GM18511 (cell line): ENCODE measurements at regions not wholly inside any gene's neighbourhood (a gene's known extent, or its start where the extent isn't known, plus 50 kb on each side); places are given as distances from the start of the nearest gene placed in this dataset.
"Not testable (repeated sequence)": the region's sequence is repeated elsewhere in the genome, so short reads cannot be mapped to it uniquely, and the experiment has no call there.

Experiments used
- ATAC-seq: cut with Tn5 transposase; IDR thresholded peaks from one replicate; pipeline ENCODE4 v1.9.1; 2021; ENCODE audit warnings: mild to moderate bottlenecking, moderate library complexity; ENCODE audit not compliant: unreplicated experiment

DNA sequence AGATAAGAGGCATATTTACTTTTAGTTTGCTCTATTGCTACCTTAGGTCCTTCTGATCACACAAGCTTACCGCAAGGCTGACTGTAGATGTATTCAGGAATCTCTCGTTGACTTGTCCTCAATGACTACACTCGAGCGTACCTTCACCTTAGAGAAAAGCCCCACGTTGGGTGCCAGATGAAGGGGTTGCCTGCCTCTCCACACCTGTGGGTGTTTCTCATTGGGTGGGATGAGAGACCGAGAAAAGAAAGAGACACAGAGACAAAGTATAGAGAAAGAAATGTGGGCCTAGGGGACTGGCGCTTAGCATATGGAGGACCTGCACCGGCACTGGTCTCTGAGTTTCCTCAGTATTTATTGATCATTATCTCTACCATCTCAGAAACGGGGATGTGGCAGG lies 51.8 kb downstream of the ASCL4 start:
- ATAC-seq, result no peak

DNA sequence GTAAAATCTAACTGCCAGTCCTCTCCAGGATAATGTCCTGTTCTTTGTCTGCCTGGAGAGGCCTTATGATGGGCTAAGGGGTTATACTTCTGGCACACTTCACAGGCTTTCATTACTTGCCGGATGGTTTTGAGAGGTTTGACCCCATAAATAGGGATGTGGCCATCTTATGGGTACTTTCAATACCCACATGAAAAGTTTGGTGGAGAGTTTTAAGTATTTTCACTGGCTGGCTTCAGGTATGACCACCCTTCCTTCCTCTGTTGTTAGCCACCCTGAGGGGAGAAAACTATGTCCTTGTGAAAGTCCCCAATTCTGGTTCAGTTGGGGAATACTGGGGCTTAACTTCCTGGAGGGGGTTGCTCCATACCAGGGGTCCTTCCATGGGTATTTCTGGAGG lies 54.8 kb downstream of the ASCL4 start:
- ATAC-seq, result no peak

GRCh38 chr12:107832441-107832840 lies 57.9 kb downstream of the ASCL4 start:
- no peak for ATAC-seq

- no peak for ATAC-seq
Observed at GRCh38 chr12:107840186-107840585, 65.7 kb downstream of the ASCL4 start.

DNA sequence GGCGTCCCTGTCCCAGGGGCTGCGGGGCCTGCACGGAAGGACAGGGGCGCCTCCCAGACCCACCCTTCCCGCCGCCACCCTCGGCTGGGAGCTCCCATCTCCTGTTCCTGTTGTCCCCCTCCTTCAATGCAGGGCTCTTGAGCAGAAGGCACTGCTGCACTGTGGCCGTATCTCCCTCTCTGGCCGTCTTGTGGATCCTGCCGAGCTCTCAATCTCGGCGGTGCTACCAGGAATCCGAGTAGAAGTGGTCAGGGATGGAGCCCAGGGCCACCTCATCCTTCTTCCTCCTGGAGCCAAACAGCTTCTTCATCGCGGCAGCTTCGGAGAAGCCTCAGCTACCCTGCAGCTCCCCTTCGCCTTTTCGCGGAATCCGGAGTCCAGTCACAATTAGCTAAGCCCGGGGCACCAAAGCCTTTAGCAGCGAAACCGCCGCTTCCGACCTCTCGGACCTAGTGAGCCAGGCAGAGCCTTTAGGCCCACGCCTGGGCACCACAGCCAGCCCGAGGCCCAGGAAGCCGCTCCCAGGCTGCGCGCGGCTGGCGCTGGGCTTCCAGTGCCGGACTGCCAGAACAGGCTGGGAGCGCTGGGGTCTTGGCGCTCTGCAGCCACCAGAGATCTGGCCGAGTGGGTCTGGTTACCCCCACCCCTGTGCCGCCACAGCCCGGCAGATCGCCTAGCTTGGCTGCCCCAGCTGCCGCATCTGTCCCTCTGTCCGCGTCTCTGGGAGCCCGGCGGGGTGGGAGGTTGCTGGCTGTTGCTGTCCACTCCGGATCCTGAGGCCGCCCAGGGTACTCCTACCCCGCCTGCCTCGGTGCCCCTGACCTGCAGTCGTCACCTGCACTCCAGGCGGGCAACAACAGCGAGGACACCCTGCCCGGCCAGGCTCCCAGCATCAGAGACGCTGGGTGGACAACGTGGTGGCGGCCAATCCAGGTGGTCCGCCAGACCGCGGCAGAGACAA lies 69.1 kb downstream of the ASCL4 start:
- no peak for ATAC-seq

DNA sequence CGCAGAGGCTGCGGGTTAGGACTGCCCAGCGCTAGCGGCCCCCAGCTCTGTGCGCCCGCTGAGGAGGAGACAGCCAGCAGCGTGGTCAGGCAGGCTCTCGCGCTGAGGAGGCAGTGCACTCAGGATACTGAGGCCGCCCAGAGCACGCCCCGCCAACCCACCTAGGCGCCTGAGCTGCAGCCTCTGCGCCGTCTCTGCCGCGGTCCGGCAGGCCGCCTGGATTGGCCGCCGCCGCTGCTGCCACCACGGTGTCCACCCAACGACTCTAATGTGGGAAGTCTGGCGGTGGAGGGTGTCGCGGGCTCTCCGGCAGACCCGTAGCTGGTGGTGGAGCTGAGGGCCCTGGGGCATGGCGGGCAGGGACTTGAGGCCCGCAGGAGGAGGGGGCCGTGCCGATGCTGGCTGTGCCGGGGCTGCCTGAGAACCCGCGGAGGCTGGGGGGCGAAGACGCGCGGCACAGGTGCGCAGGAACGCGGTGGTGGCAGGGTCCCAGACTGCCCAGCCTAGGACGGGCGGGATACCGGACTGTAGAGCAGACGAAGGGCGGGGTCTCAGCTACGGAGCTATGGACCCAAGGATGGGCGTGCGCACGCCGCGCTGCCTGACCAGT lies 69.9 kb downstream of the ASCL4 start:
- no peak for ATAC-seq

DNA sequence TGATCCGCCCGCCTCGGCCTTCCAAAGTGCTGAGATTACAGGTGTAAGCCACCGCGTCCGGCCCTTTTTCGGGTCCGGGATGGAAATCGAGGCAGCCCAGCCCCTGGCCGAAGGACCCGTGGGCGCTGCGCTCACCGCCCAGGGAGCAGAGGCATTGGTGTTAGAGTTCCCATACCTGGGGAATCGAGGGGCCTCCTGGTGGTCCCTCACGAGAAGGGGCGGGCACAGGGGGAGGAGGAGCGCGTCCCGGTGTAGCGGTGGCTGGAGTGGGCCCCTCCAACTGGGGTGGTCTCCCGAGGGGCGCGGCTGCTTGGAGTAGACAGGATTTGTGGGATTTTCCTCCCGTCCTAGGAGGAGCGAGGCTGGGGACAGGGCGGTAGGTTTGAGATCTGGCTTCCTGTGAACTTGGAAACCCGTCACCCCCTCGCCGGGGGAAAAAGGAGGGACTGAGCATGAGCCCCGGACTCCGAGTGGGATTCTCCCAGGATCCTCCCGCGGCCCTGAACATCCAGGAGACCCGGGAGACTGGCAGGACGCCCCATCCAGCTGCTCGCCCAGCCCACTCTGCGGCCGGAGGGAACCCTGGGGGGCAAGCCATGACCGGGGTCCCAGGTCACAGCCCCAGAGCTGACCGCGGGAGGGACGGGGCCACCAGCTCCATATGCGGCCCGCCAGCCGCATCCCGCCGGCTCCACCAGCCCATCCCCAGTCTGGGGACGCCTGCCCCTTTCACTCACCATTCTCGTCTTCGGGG lies 70.9 kb downstream of the ASCL4 start:
- no peak for ATAC-seq

- ATAC-seq, result no peak
Observed at GRCh38 chr12:107845980-107846659, 71.6 kb downstream of the ASCL4 start.

GRCh38 chr12:107847430-107847829 lies 72.9 kb downstream of the ASCL4 start:
- no peak for ATAC-seq

DNA sequence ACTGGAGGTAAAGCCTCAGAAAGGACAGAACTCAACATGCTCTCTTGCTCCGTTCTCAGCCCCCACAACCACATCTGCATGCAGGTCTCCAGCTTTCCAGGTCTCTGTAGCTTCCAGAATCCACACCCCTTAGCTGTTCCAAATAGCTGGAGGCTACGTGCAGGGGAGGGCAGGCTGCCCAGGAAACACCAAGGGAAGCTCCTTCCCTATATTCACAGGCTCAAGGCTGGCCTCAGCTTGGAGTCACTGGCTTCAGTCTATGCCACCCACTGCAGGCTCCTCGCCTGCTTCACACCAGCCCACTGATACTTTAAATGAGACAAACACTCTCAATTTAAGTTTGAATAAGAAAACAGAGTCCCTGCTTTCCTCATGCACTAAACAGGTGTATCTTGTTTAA lies 73.3 kb downstream of the ASCL4 start:
- ATAC-seq, result no peak

GRCh38 chr12:107853479-107853878 lies 79.0 kb downstream of the ASCL4 start:
- ATAC-seq, result no peak

DNA sequence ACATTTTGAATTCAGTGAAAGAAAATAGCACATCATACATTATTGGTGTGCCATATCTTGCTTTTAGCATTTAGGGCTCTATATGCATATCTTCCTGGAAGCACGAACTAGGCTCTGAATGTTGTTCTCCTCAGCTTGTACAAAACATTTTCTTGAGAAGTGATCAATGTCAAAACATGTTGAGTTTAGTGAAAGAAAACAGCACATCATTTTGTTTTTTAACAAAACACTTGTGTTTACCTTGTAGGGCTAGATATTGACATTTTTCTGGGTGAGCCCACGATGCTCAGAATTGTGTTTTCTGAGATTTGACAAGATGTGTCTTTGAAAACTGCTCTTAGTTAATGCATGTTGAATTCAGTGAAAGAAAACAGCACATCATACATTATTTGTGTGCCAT lies 81.0 kb downstream of the ASCL4 start:
- ATAC-seq, result no peak

DNA sequence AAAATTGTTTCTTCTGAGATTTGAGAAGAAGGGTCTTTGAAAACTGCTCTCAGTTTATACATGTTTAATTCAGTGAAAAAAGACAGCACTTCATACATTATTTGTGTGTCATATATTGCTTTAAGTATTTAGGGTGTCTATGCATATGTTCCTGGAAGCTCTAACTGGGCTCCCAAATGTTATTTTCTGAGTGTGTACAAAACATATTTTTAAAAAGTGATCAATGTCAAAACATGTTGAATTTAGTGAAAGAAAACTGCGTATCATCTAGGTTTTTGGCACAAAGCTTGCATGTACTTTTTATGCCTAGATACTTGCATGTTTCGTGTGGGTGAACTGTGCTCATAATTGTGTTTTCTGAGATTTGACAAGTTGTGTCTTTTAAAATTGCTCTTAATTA lies 81.6 kb downstream of the ASCL4 start:
- no peak for ATAC-seq

DNA sequence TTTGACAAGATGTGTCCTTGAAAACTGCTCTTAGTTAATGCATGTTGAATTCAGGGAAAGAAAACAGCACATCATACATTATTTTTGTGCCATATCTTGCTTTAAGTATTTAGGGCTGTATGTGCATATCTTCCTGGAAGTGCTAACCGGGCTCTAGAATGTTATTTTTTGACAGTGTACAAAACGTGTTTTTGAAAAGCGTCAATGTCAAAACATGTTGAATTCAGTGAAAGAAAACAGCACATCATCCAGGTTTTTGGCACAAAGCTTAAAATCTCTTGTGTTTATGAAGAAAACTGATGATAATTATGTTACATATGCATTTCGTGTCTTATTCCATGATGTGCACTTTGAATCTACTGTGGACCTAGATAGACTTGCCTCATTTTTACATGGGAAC lies 82.7 kb downstream of the ASCL4 start:
- no peak for ATAC-seq

GRCh38 chr12:107859367-107859766 lies 84.9 kb downstream of the ASCL4 start:
- ATAC-seq, result no peak

DNA sequence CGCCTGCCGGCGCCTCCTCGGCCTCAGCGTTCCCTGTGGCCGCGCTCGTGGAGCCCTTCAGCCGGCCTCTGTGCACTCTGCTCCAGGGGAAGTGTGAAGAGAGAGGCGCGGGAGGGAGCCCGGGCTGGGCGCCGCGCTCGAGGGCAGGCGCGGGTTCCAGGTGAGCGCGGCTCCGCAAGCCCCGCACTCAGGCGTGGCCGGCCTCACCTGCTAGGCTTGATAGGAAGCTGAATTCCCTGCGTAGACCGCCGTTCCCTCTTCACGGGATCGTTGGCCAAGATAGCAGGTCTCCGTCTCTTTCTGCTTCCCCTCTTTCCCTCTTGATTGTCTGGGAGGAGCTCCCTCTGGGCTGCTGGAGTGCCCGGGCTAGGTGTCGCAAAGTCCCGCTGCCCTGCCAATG lies 89.7 kb downstream of the ASCL4 start:
- ATAC-seq, result no peak

DNA sequence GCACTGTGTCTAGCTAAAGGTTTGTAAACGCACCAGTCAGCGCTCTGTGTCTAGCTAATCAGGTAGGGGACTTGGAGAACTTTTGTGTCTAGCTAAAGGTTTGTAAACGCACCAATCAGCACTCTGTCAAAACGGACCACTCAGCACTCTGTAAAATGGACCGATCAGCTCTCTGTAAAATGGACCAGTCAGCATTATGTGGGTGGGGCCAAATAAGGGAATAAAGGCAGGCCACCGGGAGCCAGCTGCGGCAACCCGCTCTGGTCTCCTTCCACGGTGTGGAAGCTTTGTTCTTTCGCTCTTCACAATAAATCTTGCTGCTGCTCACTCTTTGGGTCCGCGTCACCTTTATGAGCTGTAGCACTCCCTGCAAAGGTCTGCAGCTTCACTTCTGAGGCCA lies 90.2 kb downstream of the ASCL4 start:
- ATAC-seq, result not testable (repeated sequence)

GRCh38 chr12:107873223-107873622 lies 98.7 kb downstream of the ASCL4 start:
- no peak for ATAC-seq

DNA sequence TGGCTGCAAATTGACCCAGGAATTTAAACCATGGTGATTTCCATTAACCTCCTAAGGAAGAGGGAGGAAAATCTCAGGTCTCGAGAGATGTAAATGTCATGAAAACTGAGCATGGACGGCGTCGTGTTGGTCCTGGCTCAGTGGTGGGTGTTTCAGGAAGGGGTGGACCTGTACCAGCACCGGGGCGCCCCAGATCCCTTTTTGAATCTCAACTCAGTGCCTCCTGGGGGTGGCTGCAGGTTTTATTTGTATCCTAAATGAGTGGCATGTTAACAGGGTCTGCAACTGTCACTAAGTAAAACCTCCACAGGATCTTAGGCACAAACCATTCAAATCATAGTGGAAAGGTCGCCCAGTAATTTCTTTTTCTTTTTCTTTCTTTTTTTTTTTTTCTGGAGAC lies 101.3 kb downstream of the ASCL4 start:
- no peak for ATAC-seq

- no peak for ATAC-seq
Observed at GRCh38 chr12:107884769-107885694, 110.5 kb downstream of the ASCL4 start.
